ENCODE measurements at regions not wholly inside any gene's neighbourhood (a gene's known extent, or its start where the extent isn't known, plus 50 kb on each side); places are given as distances from the start of the nearest gene placed in this dataset.

- TF ChIP-seq, protein P1, sequence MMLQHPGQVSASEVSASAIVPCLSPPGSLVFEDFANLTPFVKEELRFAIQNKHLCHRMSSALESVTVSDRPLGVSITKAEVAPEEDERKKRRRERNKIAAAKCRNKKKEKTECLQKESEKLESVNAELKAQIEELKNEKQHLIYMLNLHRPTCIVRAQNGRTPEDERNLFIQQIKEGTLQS (CRISPR knock-in tag; conservative IDR thresholded peaks at IDR 0.05) = no peak
- TF ChIP-seq USF1 (CRISPR knock-in tag; IDR thresholded peaks at IDR 0.05) (no peak), TCF7 (CRISPR knock-in tag; IDR thresholded peaks at IDR 0.05; ENCODE audit: low read depth) (no peak), ZNF317 (CRISPR knock-in tag; IDR thresholded peaks at IDR 0.05; ENCODE audit: borderline replicate concordance, low read depth) (no peak), NFYB (CRISPR knock-in tag; conservative IDR thresholded peaks at IDR 0.05; ENCODE audit: low read depth) (no peak), USF2 (CRISPR knock-in tag; IDR thresholded peaks at IDR 0.05) (no peak), FOXK1 (CRISPR knock-in tag; IDR thresholded peaks at IDR 0.05) (no peak), NR2C2 (CRISPR knock-in tag; IDR thresholded peaks at IDR 0.05) (no peak)
- TF ChIP-seq, protein P2, sequence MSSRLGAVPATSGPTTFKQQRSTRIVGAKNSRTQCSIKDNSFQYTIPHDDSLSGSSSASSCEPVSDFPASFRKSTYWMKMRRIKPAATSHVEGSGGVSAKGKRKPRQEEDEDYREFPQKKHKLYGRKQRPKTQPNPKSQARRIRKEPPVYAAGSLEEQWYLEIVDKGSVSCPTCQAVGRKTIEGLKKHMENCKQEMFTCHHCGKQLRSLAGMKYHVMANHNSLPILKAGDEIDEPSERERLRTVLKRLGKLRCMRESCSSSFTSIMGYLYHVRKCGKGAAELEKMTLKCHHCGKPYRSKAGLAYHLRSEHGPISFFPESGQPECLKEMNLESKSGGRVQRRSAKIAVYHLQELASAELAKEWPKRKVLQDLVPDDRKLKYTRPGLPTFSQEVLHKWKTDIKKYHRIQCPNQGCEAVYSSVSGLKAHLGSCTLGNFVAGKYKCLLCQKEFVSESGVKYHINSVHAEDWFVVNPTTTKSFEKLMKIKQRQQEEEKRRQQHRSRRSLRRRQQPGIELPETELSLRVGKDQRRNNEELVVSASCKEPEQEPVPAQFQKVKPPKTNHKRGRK (CRISPR knock-in tag; IDR thresholded peaks at IDR 0.05; ENCODE audit: borderline replicate concordance) = no peak
- TF ChIP-seq, protein P3, sequence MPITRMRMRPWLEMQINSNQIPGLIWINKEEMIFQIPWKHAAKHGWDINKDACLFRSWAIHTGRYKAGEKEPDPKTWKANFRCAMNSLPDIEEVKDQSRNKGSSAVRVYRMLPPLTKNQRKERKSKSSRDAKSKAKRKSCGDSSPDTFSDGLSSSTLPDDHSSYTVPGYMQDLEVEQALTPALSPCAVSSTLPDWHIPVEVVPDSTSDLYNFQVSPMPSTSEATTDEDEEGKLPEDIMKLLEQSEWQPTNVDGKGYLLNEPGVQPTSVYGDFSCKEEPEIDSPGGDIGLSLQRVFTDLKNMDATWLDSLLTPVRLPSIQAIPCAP (CRISPR knock-in tag; IDR thresholded peaks at IDR 0.05) = no peak
Measured at GRCh38 chr11:127117231-127117739, 116.7 kb upstream of the KIRREL3 start (continued).

DNA sequence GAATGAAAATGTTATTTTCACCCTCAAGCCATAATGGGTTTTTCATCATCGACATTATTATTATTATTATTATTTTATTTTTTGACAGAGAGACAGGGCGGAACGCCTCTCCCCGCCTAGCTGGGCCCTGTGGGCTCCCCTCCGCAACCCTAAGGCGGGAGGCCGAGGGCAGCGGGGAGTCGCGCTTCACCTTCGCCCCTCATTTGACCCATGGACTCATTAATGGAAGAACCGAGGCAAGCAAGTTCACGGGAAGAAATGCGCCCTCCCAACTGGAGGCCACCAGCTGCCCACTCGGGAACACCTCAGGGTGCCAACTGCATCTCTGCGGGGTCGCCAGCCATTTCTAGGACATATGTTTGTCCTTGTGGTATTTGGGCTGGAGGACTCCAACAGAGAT is 115.3 kb upstream of the KIRREL3 start:
- DNase-seq (ENCODE audit: low spot score) = no peak
- no peak for TF ChIP-seq ZNF425 (CRISPR knock-in tag; conservative IDR thresholded peaks at IDR 0.05)
- no peak for TF ChIP-seq MYBL2 (CRISPR knock-in tag; IDR thresholded peaks at IDR 0.05)
- TF ChIP-seq, protein P4, sequence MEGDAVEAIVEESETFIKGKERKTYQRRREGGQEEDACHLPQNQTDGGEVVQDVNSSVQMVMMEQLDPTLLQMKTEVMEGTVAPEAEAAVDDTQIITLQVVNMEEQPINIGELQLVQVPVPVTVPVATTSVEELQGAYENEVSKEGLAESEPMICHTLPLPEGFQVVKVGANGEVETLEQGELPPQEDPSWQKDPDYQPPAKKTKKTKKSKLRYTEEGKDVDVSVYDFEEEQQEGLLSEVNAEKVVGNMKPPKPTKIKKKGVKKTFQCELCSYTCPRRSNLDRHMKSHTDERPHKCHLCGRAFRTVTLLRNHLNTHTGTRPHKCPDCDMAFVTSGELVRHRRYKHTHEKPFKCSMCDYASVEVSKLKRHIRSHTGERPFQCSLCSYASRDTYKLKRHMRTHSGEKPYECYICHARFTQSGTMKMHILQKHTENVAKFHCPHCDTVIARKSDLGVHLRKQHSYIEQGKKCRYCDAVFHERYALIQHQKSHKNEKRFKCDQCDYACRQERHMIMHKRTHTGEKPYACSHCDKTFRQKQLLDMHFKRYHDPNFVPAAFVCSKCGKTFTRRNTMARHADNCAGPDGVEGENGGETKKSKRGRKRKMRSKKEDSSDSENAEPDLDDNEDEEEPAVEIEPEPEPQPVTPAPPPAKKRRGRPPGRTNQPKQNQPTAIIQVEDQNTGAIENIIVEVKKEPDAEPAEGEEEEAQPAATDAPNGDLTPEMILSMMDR (IDR thresholded peaks at IDR 0.05) = no peak
- no peak for TF ChIP-seq CREM (CRISPR knock-in tag; IDR thresholded peaks at IDR 0.05)
- no peak for TF ChIP-seq ZBTB43 (CRISPR knock-in tag; IDR thresholded peaks at IDR 0.05)
- no peak for TF ChIP-seq CREB1 (CRISPR knock-in tag; IDR thresholded peaks at IDR 0.05)
- TF ChIP-seq OVOL2 (CRISPR knock-in tag; IDR thresholded peaks at IDR 0.05; ENCODE audit: borderline replicate concordance) = no peak
- TF ChIP-seq NR3C1 (CRISPR knock-in tag; conservative IDR thresholded peaks at IDR 0.05; ENCODE audit: low read depth) = no peak
- no peak for TF ChIP-seq SOX15 (CRISPR knock-in tag; IDR thresholded peaks at IDR 0.05)
- no peak for TF ChIP-seq RORB (CRISPR knock-in tag; IDR thresholded peaks at IDR 0.05)
- TF ChIP-seq, protein P1 (CRISPR knock-in tag; conservative IDR thresholded peaks at IDR 0.05) = no peak
- no peak for TF ChIP-seq PRDM15 (CRISPR knock-in tag; IDR thresholded peaks at IDR 0.05)

More for the DNA sequence above, 115.3 kb upstream of the KIRREL3 start:
- Mint-ChIP-seq H3K4me1 (peaks cover 23% of the 10 kb centered on the region), H3K36me3 (no peaks in the 10 kb centered on the region), H3K27ac (no peak overlapping the region), H3K4me3 (no peak overlapping the region), H3K27me3 (ENCODE audit: low read depth) (no peaks in the 10 kb centered on the region), H3K9me3 (no peaks in the 10 kb centered on the region)
- ChIA-PET POLR2A (no interaction called here), CTCF (no interaction called here)
- ATAC-seq = no peak

All from WTC11 (cell line).